ENCODE measurements at regions not wholly inside any gene's neighbourhood (a gene's known extent, or its start where the extent isn't known, plus 50 kb on each side); places are given as distances from the start of the nearest gene placed in this dataset.

- no peak for DNase-seq (ENCODE audit: extremely low spot score in 2 of 2)
- TF ChIP-seq POLR2A (IDR thresholded peaks at IDR 0.05) (no peak), CTCF (IDR thresholded peaks at IDR 0.05) (no peak), POLR2AphosphoS5 (IDR thresholded peaks at IDR 0.05; ENCODE audit: insufficient read depth in 1 of 2, low read depth in 1 of 2) (no peak)
- Histone ChIP-seq H3K27me3 (no peaks in the 10 kb centered on the region), H3K27ac (no peak overlapping the region), H3K4me3 (no peak overlapping the region), H3K36me3 (no peaks in the 10 kb centered on the region), H3K4me1 (no peaks in the 10 kb centered on the region), H3K9me3 (no peaks in the 10 kb centered on the region)
- intact Hi-C loops (cut with DNase I) = no loop called here
Observed at GRCh38 chr7:131959106-131959812, 402.8 kb upstream of the PODXL start.

- intact Hi-C loops (cut with DNase I) = no loop called here
Observed at GRCh38 chr7:131957338-131958020, 401.1 kb upstream of the PODXL start.

GRCh38 chr7:131956864-131957263 lies 400.4 kb upstream of the PODXL start:
- no peak for DNase-seq (ENCODE audit: extremely low spot score in 2 of 2)
- Histone ChIP-seq H3K27me3 (no peaks in the 10 kb centered on the region), H3K4me1 (no peaks in the 10 kb centered on the region), H3K36me3 (no peaks in the 10 kb centered on the region), H3K27ac (no peak overlapping the region), H3K4me3 (no peak overlapping the region), H3K9me3 (no peaks in the 10 kb centered on the region)
- TF ChIP-seq POLR2AphosphoS5 (IDR thresholded peaks at IDR 0.05; ENCODE audit: insufficient read depth in 1 of 2, low read depth in 1 of 2) (no peak), CTCF (IDR thresholded peaks at IDR 0.05) (no peak), POLR2A (IDR thresholded peaks at IDR 0.05) (no peak)
- intact Hi-C loops (cut with DNase I) = no loop called here

More at GRCh38 chr7:131957338-131958020, 401.1 kb upstream of the PODXL start:
- no peaks in the 10 kb centered on the region for H3K9me3 ChIP-seq
- DNase-seq (ENCODE audit: extremely low spot score in 2 of 2) = no peak
- no peak overlapping the region for H3K27ac ChIP-seq
- no peak for TF ChIP-seq POLR2AphosphoS5 (IDR thresholded peaks at IDR 0.05; ENCODE audit: insufficient read depth in 1 of 2, low read depth in 1 of 2)
- TF ChIP-seq CTCF (IDR thresholded peaks at IDR 0.05) = no peak
- TF ChIP-seq POLR2A (IDR thresholded peaks at IDR 0.05) = no peak
- no peaks in the 10 kb centered on the region for H3K27me3 ChIP-seq
- no peaks in the 10 kb centered on the region for H3K4me1 ChIP-seq
- H3K36me3 ChIP-seq = no peaks in the 10 kb centered on the region
- H3K4me3 ChIP-seq = no peak overlapping the region

GRCh38 chr7:131955679-131956078 lies 399.3 kb upstream of the PODXL start:
- TF ChIP-seq POLR2A (IDR thresholded peaks at IDR 0.05) (no peak), POLR2AphosphoS5 (IDR thresholded peaks at IDR 0.05; ENCODE audit: insufficient read depth in 1 of 2, low read depth in 1 of 2) (no peak), CTCF (IDR thresholded peaks at IDR 0.05) (no peak)
- Histone ChIP-seq H3K9me3 (no peaks in the 10 kb centered on the region), H3K4me1 (no peaks in the 10 kb centered on the region), H3K4me3 (no peak overlapping the region), H3K27ac (no peak overlapping the region), H3K27me3 (no peaks in the 10 kb centered on the region), H3K36me3 (no peaks in the 10 kb centered on the region)
- intact Hi-C loops (cut with DNase I) = no loop called here
- DNase-seq (ENCODE audit: extremely low spot score in 2 of 2) = no peak

- H3K36me3 ChIP-seq = no peaks in the 10 kb centered on the region
- no peak for DNase-seq (ENCODE audit: extremely low spot score in 2 of 2)
- no peaks in the 10 kb centered on the region for H3K9me3 ChIP-seq
- no peaks in the 10 kb centered on the region for H3K27me3 ChIP-seq
- intact Hi-C loops (cut with DNase I) = no loop called here
- no peak for TF ChIP-seq CTCF (IDR thresholded peaks at IDR 0.05)
- no peak for TF ChIP-seq POLR2A (IDR thresholded peaks at IDR 0.05)
- TF ChIP-seq POLR2AphosphoS5 (IDR thresholded peaks at IDR 0.05; ENCODE audit: insufficient read depth in 1 of 2, low read depth in 1 of 2) = no peak
- no peak overlapping the region for H3K4me3 ChIP-seq
- H3K27ac ChIP-seq = no peak overlapping the region
- peaks cover 7% of the 10 kb centered on the region for H3K4me1 ChIP-seq
Observed at GRCh38 chr7:131953184-131953583, 396.8 kb upstream of the PODXL start.

All from vagina (tissue), 2 donors.